Neuronal stem cell (in vitro differentiated cells): ENCODE measurements at regions not wholly inside any gene's neighbourhood (a gene's known extent, or its start where the extent isn't known, plus 50 kb on each side); places are given as distances from the start of the nearest gene placed in this dataset.

Source experiments
- DNase-seq: peaks from one replicate; pipeline ENCODE4 v3.0.0-alpha.2; 2013; ENCODE audit warnings: low spot score
- H2AFZ ChIP-seq: one replicate; pipeline ENCODE4 v1.6.1; 2013; ENCODE audit warnings: mild to moderate bottlenecking, low read length, inconsistent platforms
- H2AK5ac ChIP-seq: 2 replicates; pipeline ENCODE4 v1.6.1; 2013; ENCODE audit warnings: low read depth, mild to moderate bottlenecking, inconsistent platforms, low read length, moderate library complexity, mixed read lengths
- H2BK120ac ChIP-seq: 2 replicates; pipeline ENCODE4 v1.6.1; 2013; ENCODE audit warnings: low read depth, mild to moderate bottlenecking, inconsistent platforms, low read length, moderate library complexity, mixed read lengths
- H2BK12ac ChIP-seq: one replicate; pipeline ENCODE4 v1.6.1; 2013; ENCODE audit warnings: low read length, inconsistent platforms
- H2BK15ac ChIP-seq: 2 replicates; pipeline ENCODE4 v1.6.1; 2013; ENCODE audit warnings: mild to moderate bottlenecking, low read length, inconsistent platforms, mixed read lengths
- H2BK5ac ChIP-seq: one replicate; pipeline ENCODE4 v1.6.1; 2013; ENCODE audit warnings: inconsistent platforms, mild to moderate bottlenecking, low read length, moderate library complexity
- H3K14ac ChIP-seq: one replicate; pipeline ENCODE4 v1.6.1; 2013; ENCODE audit warnings: low read length, inconsistent platforms
- H3K18ac ChIP-seq: 2 replicates; pipeline ENCODE4 v1.6.1; 2013; ENCODE audit warnings: low read length, inconsistent platforms
- H3K23ac ChIP-seq: 2 replicates; pipeline ENCODE4 v1.6.1; 2013; ENCODE audit warnings: low read depth, mild to moderate bottlenecking, mixed read lengths, low read length, inconsistent platforms; ENCODE audit not compliant: poor library complexity
- H3K27ac ChIP-seq: replicated peaks from 3 replicates; pipeline ENCODE4 v1.5.1; 2013; ENCODE audit warnings: low read length, inconsistent platforms
- H3K27me3 ChIP-seq, 3 experiments: 2 replicates each; pipeline ENCODE4 v1.6.1; 2013; ENCODE audit warnings: low read length in 3 of 3, mild to moderate bottlenecking in 2 of 3, inconsistent platforms in 1 of 3, low read depth in 1 of 3, mixed read lengths in 1 of 3, moderate library complexity in 1 of 3; ENCODE audit not compliant: control insufficient read depth in 3 of 3, insufficient read depth in 3 of 3
- H3K36me3 ChIP-seq, 2 donors: replicated peaks in 1 of 2; 2 replicates each; pipeline ENCODE4 v1.6.1; 2013; ENCODE audit warnings: low read length in 2 of 2; ENCODE audit not compliant: control insufficient read depth in 2 of 2, insufficient read depth in 2 of 2
- H3K4ac ChIP-seq: 2 replicates; pipeline ENCODE4 v1.6.1; 2013; ENCODE audit warnings: inconsistent platforms, mild to moderate bottlenecking, low read length, moderate library complexity
- H3K4me1 ChIP-seq, 2 donors: 1 replicate in 1 of 2; 2 replicates in 1 of 2; pipeline ENCODE4 v1.6.1; 2013; ENCODE audit warnings: low read length in 2 of 2, low read depth in 1 of 2; ENCODE audit not compliant: control insufficient read depth in 2 of 2, insufficient read depth in 1 of 2
- H3K4me2 ChIP-seq: one replicate; pipeline ENCODE4 v1.6.1; 2013; ENCODE audit warnings: mild to moderate bottlenecking, low read length, inconsistent platforms; ENCODE audit not compliant: insufficient read depth, poor library complexity, severe bottlenecking
- H3K4me3 ChIP-seq, 2 donors: 2 replicates each; pipeline ENCODE4 v1.5.1; 2013; ENCODE audit warnings: low read length in 2 of 2, mild to moderate bottlenecking in 2 of 2, inconsistent platforms in 1 of 2, moderate library complexity in 1 of 2
- H3K79me1 ChIP-seq: one replicate; pipeline ENCODE4 v1.6.1; 2013; ENCODE audit warnings: low read depth, mild to moderate bottlenecking, inconsistent platforms, low read length, moderate library complexity
- H3K9ac ChIP-seq: one replicate; pipeline ENCODE4 v1.6.1; 2013; ENCODE audit warnings: mild to moderate bottlenecking, low read depth, low read length, inconsistent platforms; ENCODE audit not compliant: poor library complexity
- H3K9me3 ChIP-seq, 2 donors: replicated peaks in 1 of 2; 2 replicates each; pipeline versions ENCODE3 to v1.6.1; 2013; ENCODE audit warnings: low read length in 2 of 2, mild to moderate bottlenecking in 2 of 2, inconsistent platforms in 1 of 2, low read depth in 1 of 2, mixed read lengths in 1 of 2, moderate library complexity in 1 of 2; ENCODE audit not compliant: control insufficient read depth in 2 of 2, insufficient read depth in 1 of 2
- H4K8ac ChIP-seq: one replicate; pipeline ENCODE4 v1.6.1; 2013; ENCODE audit warnings: low read depth, mild to moderate bottlenecking, inconsistent platforms, low read length, moderate library complexity
- H4K91ac ChIP-seq: one replicate; pipeline ENCODE4 v1.6.1; 2013; ENCODE audit warnings: low read length, low read depth, mild to moderate bottlenecking, inconsistent platforms; ENCODE audit not compliant: poor library complexity
- WGBS, 2 donors: extraction: QIAGEN DNeasy Blood & Tissue Kit; methylation state at CpG; one replicate each; pipeline ENCODE4 v1.1.7; 2013; ENCODE audit warnings: missing lambda C conversion rate in 2 of 2, mixed read lengths in 1 of 2; ENCODE audit not compliant: insufficient read length in 2 of 2, insufficient replicate concordance in 1 of 2; ENCODE audit errors: extremely low coverage in 2 of 2; 5-methylcytosine and 5-hydroxymethylcytosine counted together

DNA sequence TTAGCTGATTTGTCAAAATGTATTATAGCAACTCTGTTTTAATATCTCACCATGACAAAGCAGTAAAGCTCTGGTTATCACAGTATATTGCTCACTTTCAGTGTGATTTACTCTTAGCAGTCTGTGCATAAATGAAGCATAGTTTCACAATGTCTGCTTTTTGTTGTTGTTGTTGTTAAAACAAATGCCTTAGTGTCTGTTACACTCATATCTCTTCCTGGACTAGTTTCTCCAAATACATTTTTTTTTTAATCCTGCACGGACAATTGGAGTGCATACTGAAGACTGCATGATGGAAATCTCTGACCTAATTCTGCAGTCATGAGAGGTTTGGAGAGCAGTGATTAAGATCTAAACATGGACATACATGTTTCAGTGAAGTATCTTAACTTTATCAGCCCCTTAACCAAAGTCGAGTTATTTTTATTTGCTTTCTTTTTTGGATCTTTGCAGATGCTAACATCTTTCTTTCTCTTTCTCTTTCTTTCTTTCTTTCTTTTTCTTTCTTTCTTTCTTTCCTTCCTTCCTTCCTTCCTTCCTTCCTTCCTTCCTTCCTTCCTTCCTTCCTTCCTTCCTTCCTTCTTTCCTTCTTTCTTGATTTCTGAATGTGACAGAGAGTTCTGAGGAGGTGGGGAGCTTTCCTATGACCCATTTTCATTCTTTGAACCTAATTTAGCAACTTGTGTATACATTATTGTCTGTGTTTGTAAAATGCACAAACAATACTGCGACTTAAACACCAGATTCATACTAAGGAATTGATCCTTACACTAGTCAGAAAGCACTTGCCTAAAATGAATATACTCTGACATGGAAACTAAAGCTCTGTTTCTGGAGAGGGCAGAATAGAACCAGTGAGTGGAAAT, 161.5 kb upstream of the AGR3 start:
- no peaks in the 10 kb centered on the region for H3K36me3 ChIP-seq
- no peak overlapping the region for H3K23ac ChIP-seq
- H3K14ac ChIP-seq: no peak overlapping the region
- H2BK5ac ChIP-seq: no peak overlapping the region
- H3K4me3 ChIP-seq: no peak overlapping the region
- H3K18ac ChIP-seq: no peak overlapping the region
- no peak overlapping the region for H3K4me2 ChIP-seq
- no peak overlapping the region for H2BK120ac ChIP-seq
- H3K4ac ChIP-seq: no peak overlapping the region
- H3K9ac ChIP-seq: no peak overlapping the region
- H3K9me3 ChIP-seq: no peaks in the 10 kb centered on the region
- H4K91ac ChIP-seq: no peak overlapping the region
- no peaks in the 10 kb centered on the region for H3K79me1 ChIP-seq
- no peak overlapping the region for H3K27ac ChIP-seq
- no peak overlapping the region for H2BK15ac ChIP-seq
- H3K4me1 ChIP-seq: peaks cover 0 to 19% of the 10 kb centered on the region in 2 donors
- H2BK12ac ChIP-seq: no peak overlapping the region
- H3K27me3 ChIP-seq: no peaks in the 10 kb centered on the region
- H4K8ac ChIP-seq: no peak overlapping the region
- H2AFZ ChIP-seq: no peak overlapping the region
- no peak for DNase-seq
- H2AK5ac ChIP-seq: no peak overlapping the region
- no CpG with 5 or more reads among the region's 3 CpGs for whole genome bisulfite sequencing, 2 donors

DNA sequence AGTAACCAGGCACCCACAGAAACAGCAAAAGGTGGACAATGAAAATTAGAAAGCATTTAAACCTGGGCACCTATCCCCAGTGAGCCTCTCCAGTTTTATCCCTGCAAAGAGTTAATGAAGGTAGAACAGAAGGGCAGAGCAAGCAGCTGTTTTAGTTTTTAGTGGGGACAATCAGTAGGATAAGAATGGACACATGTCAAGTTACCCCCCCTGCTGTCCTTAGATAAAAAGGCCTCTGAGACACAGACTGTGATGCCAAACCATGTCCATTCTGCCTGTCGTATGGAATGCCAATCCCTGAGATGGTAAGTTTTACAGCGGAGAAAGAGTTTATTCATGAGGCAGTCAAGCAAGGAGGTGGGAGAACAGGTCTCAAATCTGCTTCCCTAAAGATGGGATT, 162.6 kb upstream of the AGR3 start:
- Histone ChIP-seq H3K4me2 (no peak overlapping the region), H3K4ac (no peak overlapping the region), H2AK5ac (no peak overlapping the region), H3K9me3 (no peaks in the 10 kb centered on the region), H4K91ac (no peak overlapping the region), H3K4me3 (no peak overlapping the region), H3K9ac (no peak overlapping the region), H3K36me3 (no peaks in the 10 kb centered on the region), H2BK5ac (no peak overlapping the region), H3K27me3 (no peaks in the 10 kb centered on the region), H3K27ac (no peak overlapping the region), H2BK12ac (no peak overlapping the region), H2BK15ac (no peak overlapping the region), H3K14ac (no peak overlapping the region), H3K23ac (no peak overlapping the region), H3K18ac (no peak overlapping the region), H3K79me1 (no peaks in the 10 kb centered on the region), H2BK120ac (no peak overlapping the region), H2AFZ (no peak overlapping the region), H4K8ac (no peak overlapping the region), H3K4me1 (peaks cover 0 to 19% of the 10 kb centered on the region in 2 donors)
- no peak for DNase-seq
- WGBS, 2 donors: no CpG with 5 or more reads among the region's 2 CpGs

DNA sequence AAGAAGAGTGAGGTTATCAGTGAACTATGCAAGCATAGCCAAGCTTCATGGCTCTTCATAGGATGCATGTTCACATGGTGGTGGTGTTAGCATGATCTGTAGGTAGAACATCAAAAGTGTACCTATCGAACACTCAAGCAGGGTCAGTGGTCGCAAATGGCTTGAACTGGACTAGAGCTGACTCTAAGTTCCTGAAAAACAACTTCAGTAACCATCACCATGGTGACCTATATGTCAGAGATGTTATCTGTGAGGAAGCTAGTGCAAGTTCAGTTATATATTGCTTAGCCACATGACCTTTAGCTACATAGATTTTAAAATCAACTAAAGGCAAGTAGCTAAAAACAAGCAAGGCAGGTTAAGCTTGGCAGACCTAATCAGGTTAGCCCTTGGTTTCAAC, 163.1 kb upstream of the AGR3 start:
- Histone ChIP-seq H3K4ac (no peak overlapping the region), H2BK12ac (no peak overlapping the region), H3K4me2 (no peak overlapping the region), H3K4me3 (no peak overlapping the region), H3K4me1 (peaks cover 0 to 16% of the 10 kb centered on the region in 2 donors), H2AK5ac (no peak overlapping the region), H2BK5ac (no peak overlapping the region), H4K8ac (no peak overlapping the region), H2BK15ac (no peak overlapping the region), H3K18ac (no peak overlapping the region), H2AFZ (no peak overlapping the region), H3K23ac (no peak overlapping the region), H3K27me3 (no peaks in the 10 kb centered on the region), H3K27ac (no peak overlapping the region), H3K9me3 (no peaks in the 10 kb centered on the region), H3K36me3 (no peaks in the 10 kb centered on the region), H4K91ac (no peak overlapping the region), H3K14ac (no peak overlapping the region), H3K79me1 (no peaks in the 10 kb centered on the region), H3K9ac (no peak overlapping the region), H2BK120ac (no peak overlapping the region)
- WGBS, 2 donors: no CpG with 5 or more reads among the region's 2 CpGs
- no peak for DNase-seq

DNA sequence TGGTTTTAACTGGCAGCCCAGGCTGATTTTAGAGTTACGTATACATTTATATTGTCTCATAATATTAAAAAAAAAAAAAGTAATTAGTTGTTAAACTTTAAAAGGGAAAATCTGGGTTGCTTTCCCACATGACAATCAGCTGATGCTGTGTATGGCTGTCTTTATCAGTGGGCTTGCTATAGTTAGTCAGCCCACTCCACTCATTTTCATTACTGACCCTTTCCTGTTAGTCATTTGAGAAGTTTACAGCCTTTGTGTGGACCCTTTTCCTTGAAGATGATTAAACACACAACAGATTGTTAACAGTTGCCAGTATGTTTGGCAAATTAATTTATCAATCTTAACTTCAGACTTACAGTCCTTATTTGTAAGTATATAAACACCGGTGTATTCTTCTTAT, 164.5 kb upstream of the AGR3 start:
- Histone ChIP-seq H3K79me1 (no peaks in the 10 kb centered on the region), H3K36me3 (no peaks in the 10 kb centered on the region), H3K14ac (no peak overlapping the region), H3K4me3 (no peak overlapping the region), H3K23ac (no peak overlapping the region), H3K27ac (no peak overlapping the region), H2AK5ac (no peak overlapping the region), H2BK120ac (no peak overlapping the region), H2BK5ac (no peak overlapping the region), H3K4me1 (peaks cover 0 to 14% of the 10 kb centered on the region in 2 donors), H3K4me2 (no peak overlapping the region), H2BK12ac (no peak overlapping the region), H3K9me3 (no peaks in the 10 kb centered on the region), H3K4ac (no peak overlapping the region), H2BK15ac (no peak overlapping the region), H4K91ac (no peak overlapping the region), H3K18ac (no peak overlapping the region), H4K8ac (no peak overlapping the region), H3K27me3 (no peaks in the 10 kb centered on the region), H3K9ac (no peak overlapping the region), H2AFZ (no peak overlapping the region)
- DNase-seq: no peak
- no CpG with 5 or more reads among the region's 2 CpGs for WGBS, 2 donors
